WTC11 (cell line): ENCODE measurements at regions not wholly inside any gene's neighbourhood (a gene's known extent, or its start where the extent isn't known, plus 50 kb on each side); places are given as distances from the start of the nearest gene placed in this dataset.

Source experiments
- ATAC-seq: fragments of 200-7000 bp; cut with Tn5 transposase; 2 replicates; pipeline ENCODE4 v1.10.0; 2021; ENCODE audit warnings: mild to moderate bottlenecking, moderate library complexity
- CTCF ChIA-PET: fragments of 300-600 bp; sonication (Branson Sonifier 250); formaldehyde crosslinking; loops from one replicate; lab custom pipeline; 2021; ENCODE audit warnings: antibody characterized with exemption; lab: Charles Lee
- POLR2A ChIA-PET: fragments of 350-600 bp; sonication (Branson Sonifier 250); formaldehyde crosslinking; loops from one replicate; lab custom pipeline; 2021; ENCODE audit warnings: antibody characterized with exemption; lab: Charles Lee
- DNase-seq: peaks from one replicate; pipeline ENCODE4 v3.0.0; 2021; ENCODE audit warnings: low spot score
- H3K27ac Mint-ChIP-seq: 2 replicates; pipeline ENCODE4 v1.8.0; 2021; ENCODE audit warnings: mixed read lengths
- H3K27me3 Mint-ChIP-seq: 2 replicates; pipeline ENCODE4 v1.8.0; 2021; ENCODE audit warnings: low read depth, mild to moderate bottlenecking, moderate library complexity, mixed read lengths
- H3K36me3 Mint-ChIP-seq: 2 replicates; pipeline ENCODE4 v1.8.0; 2021; ENCODE audit warnings: mixed read lengths
- H3K4me1 Mint-ChIP-seq: 2 replicates; pipeline ENCODE4 v1.8.0; 2022; ENCODE audit warnings: mixed read lengths
- H3K4me3 Mint-ChIP-seq: 2 replicates; pipeline ENCODE4 v1.8.0; 2021; ENCODE audit warnings: mild to moderate bottlenecking, moderate library complexity, mixed read lengths
- H3K9me3 Mint-ChIP-seq: 2 replicates; pipeline ENCODE4 v1.8.0; 2021; ENCODE audit warnings: mixed read lengths
- AFF4 ChIP-seq: sonication (generic); formaldehyde crosslinking; IDR thresholded peaks from 2 replicates; pipeline ENCODE4 v1.8.1; 2023; ENCODE audit warnings: mild to moderate bottlenecking, missing genetic modification reagents, borderline replicate concordance
- ATF1 ChIP-seq: sonication (generic); formaldehyde crosslinking; IDR thresholded peaks from 2 replicates; pipeline ENCODE4 v1.8.1; 2023; ENCODE audit warnings: mild to moderate bottlenecking, moderate library complexity, missing genetic modification reagents
- CTCF ChIP-seq: fragments of 200-600 bp; IDR thresholded peaks from 2 replicates; pipeline ENCODE4 v1.8.0; 2022; ENCODE audit warnings: antibody characterized with exemption
- E2F4 ChIP-seq: sonication (generic); formaldehyde crosslinking; IDR thresholded peaks from 2 replicates; pipeline ENCODE4 v1.8.1; 2022; ENCODE audit warnings: low read depth, mild to moderate bottlenecking, moderate library complexity, missing genetic modification reagents, borderline replicate concordance
- ETV6 ChIP-seq: sonication (generic); formaldehyde crosslinking; IDR thresholded peaks from 2 replicates; pipeline ENCODE4 v1.8.1; 2022; ENCODE audit warnings: mild to moderate bottlenecking, missing genetic modification reagents
- STAT6 ChIP-seq: sonication (generic); formaldehyde crosslinking; conservative IDR thresholded peaks from 2 replicates; pipeline ENCODE4 v1.8.1; 2023; ENCODE audit warnings: mild to moderate bottlenecking, low read depth, missing genetic modification reagents, moderate library complexity
- TEAD4 ChIP-seq: sonication (generic); formaldehyde crosslinking; IDR thresholded peaks from 2 replicates; pipeline ENCODE4 v1.8.0; 2022; ENCODE audit warnings: mild to moderate bottlenecking, missing genetic modification reagents
- ZMAT4 ChIP-seq: fragments of 250-450 bp; sonication (Bioruptor Pico); IDR thresholded peaks from 2 replicates; pipeline ENCODE4 v1.9.0; 2021; ENCODE audit warnings: mild to moderate bottlenecking
- ZNF532 ChIP-seq: fragments of 250-450 bp; sonication (Bioruptor Pico); IDR thresholded peaks from 2 replicates; pipeline ENCODE4 v1.9.0; 2021; ENCODE audit warnings: mild to moderate bottlenecking, borderline replicate concordance

- TF ChIP-seq AFF4 (CRISPR knock-in tag): no peak
- TF ChIP-seq STAT6 (CRISPR knock-in tag): no peak
- no peak for TF ChIP-seq E2F4 (CRISPR knock-in tag)
- TF ChIP-seq ZMAT4 (CRISPR knock-in tag): no peak
- TF ChIP-seq ZNF532 (CRISPR knock-in tag): no peak
- TF ChIP-seq ATF1: no peak
- TF ChIP-seq ETV6 (CRISPR knock-in tag): no peak
Measured at GRCh38 chr4:23220911-23221310, 528.2 kb downstream of the GBA3 start (continued).

GRCh38 chr4:23219779-23220408 lies 527.2 kb downstream of the GBA3 start:
- ATAC-seq: peak; percentile 39; the same call in 1 of the 2 replicates

More at GRCh38 chr4:23219779-23220408, 527.2 kb downstream of the GBA3 start:
- no peaks in the 10 kb centered on the region for H3K36me3 Mint-ChIP-seq
- TF ChIP-seq TEAD4 (CRISPR knock-in tag) (no peak), CTCF (no peak)
- 0 out of 2 replicates have a peak, but pooled peaks cover 2% of the 10 kb centered on the region for H3K4me1 Mint-ChIP-seq
- ChIA-PET POLR2A (no interaction called here), CTCF (interaction anchor here (0.6 to 1.2 kb wide), 2 partner anchors 17 to 84 kb away, joined by 3 to 6 read pairs; no protein-coding TSS in a partner anchor)
- H3K27me3 Mint-ChIP-seq: no peaks in the 10 kb centered on the region
- H3K27ac Mint-ChIP-seq: no peak overlapping the region
- no peak for DNase-seq
- no peak overlapping the region for H3K4me3 Mint-ChIP-seq
- no peaks in the 10 kb centered on the region for H3K9me3 Mint-ChIP-seq
